ENCODE measurements at regions not wholly inside any gene's neighbourhood (a gene's known extent, or its start where the extent isn't known, plus 50 kb on each side); places are given as distances from the start of the nearest gene placed in this dataset.

GRCh38 chr22:49355211-49355920 is 472.3 kb downstream of the BRD1 start:
- Mint-ChIP-seq H3K4me1 (no peaks in the 10 kb centered on the region), H3K36me3 (no peaks in the 10 kb centered on the region), H3K27me3 (ENCODE audit: low read depth in 2 of 2) (peaks cover 30 to 33% of the 10 kb centered on the region in 2 donors), H3K9me3 (no peaks in the 10 kb centered on the region), H3K4me3 (no peak overlapping the region), H3K27ac (no peak overlapping the region)
- DNase-seq, result no peak
- WGBS (ENCODE audit: insufficient coverage), result 90% methylated on average over 18 of the region's 18 CpGs
- intact Hi-C loops (cut with micrococcal nuclease), result no loop called here
- TF ChIP-seq CTCF (IDR thresholded peaks at IDR 0.05), result no peak
- Histone ChIP-seq H3K36me3 (ENCODE audit: control insufficient read depth, insufficient read depth, low read length) (no peaks in the 10 kb centered on the region), H3K4me3 (ENCODE audit: low read length) (no peak overlapping the region), H3K4me1 (ENCODE audit: control insufficient read depth, insufficient read depth, low read length) (no peaks in the 10 kb centered on the region), H3K9me3 (ENCODE audit: control insufficient read depth, insufficient read depth, low read length) (no peaks in the 10 kb centered on the region), H3K27ac (ENCODE audit: low read length) (no peak overlapping the region), H3K27me3 (ENCODE audit: control insufficient read depth, insufficient read depth, low read length) (no peaks in the 10 kb centered on the region)
- no peak for ATAC-seq

GRCh38 chr22:49354516-49355210 is 473.0 kb downstream of the BRD1 start:
- intact Hi-C loops (cut with micrococcal nuclease), result no loop called here
- no peak overlapping the region for H3K27ac ChIP-seq (ENCODE audit: low read length)

GRCh38 chr22:49353235-49353634 is 474.4 kb downstream of the BRD1 start:
- TF ChIP-seq CTCF (IDR thresholded peaks at IDR 0.05), result no peak
- H3K9me3 Mint-ChIP-seq, result no peaks in the 10 kb centered on the region
- no peaks in the 10 kb centered on the region for H3K36me3 ChIP-seq (ENCODE audit: control insufficient read depth, insufficient read depth, low read length)
- WGBS (ENCODE audit: insufficient coverage), result 81% methylated on average over 17 of the region's 17 CpGs
- intact Hi-C loops (cut with micrococcal nuclease), result no loop called here
- no peak overlapping the region for H3K27ac ChIP-seq (ENCODE audit: low read length)
- no peaks in the 10 kb centered on the region for H3K9me3 ChIP-seq (ENCODE audit: control insufficient read depth, insufficient read depth, low read length)
- H3K27me3 ChIP-seq (ENCODE audit: control insufficient read depth, insufficient read depth, low read length), result no peaks in the 10 kb centered on the region
- no peaks in the 10 kb centered on the region for H3K36me3 Mint-ChIP-seq
- DNase-seq (no peak), ATAC-seq (no peak)
- no peak overlapping the region for H3K4me3 ChIP-seq (ENCODE audit: low read length)
- peaks cover 25 to 33% of the 10 kb centered on the region in 2 donors for H3K27me3 Mint-ChIP-seq (ENCODE audit: low read depth in 2 of 2)
- no peaks in the 10 kb centered on the region for H3K4me1 ChIP-seq (ENCODE audit: control insufficient read depth, insufficient read depth, low read length)
- no peaks in the 10 kb centered on the region for H3K4me1 Mint-ChIP-seq
- H3K27ac Mint-ChIP-seq, result no peak overlapping the region
- H3K4me3 Mint-ChIP-seq, result no peak overlapping the region

More at GRCh38 chr22:49354516-49355210, 473.0 kb downstream of the BRD1 start:
- H3K36me3 ChIP-seq (ENCODE audit: control insufficient read depth, insufficient read depth, low read length), result no peaks in the 10 kb centered on the region
- H3K4me3 ChIP-seq (ENCODE audit: low read length), result no peak overlapping the region
- no peak overlapping the region for H3K27ac Mint-ChIP-seq
- no peaks in the 10 kb centered on the region for H3K36me3 Mint-ChIP-seq
- 51% methylated on average over 13 of the region's 14 CpGs for WGBS (ENCODE audit: insufficient coverage)
- no peaks in the 10 kb centered on the region for H3K4me1 Mint-ChIP-seq
- no peaks in the 10 kb centered on the region for H3K27me3 ChIP-seq (ENCODE audit: control insufficient read depth, insufficient read depth, low read length)
- H3K4me1 ChIP-seq (ENCODE audit: control insufficient read depth, insufficient read depth, low read length), result no peaks in the 10 kb centered on the region
- DNase-seq, result no peak
- no peak for TF ChIP-seq CTCF (IDR thresholded peaks at IDR 0.05)
- H3K9me3 ChIP-seq (ENCODE audit: control insufficient read depth, insufficient read depth, low read length), result no peaks in the 10 kb centered on the region
- H3K27me3 Mint-ChIP-seq (ENCODE audit: low read depth in 2 of 2), result peaks cover 30 to 33% of the 10 kb centered on the region in 2 donors
- H3K4me3 Mint-ChIP-seq, result no peak overlapping the region
- ATAC-seq, result no peak
- no peaks in the 10 kb centered on the region for H3K9me3 Mint-ChIP-seq
